B cell (primary cell): ENCODE measurements at regions not wholly inside any gene's neighbourhood (a gene's known extent, or its start where the extent isn't known, plus 50 kb on each side); places are given as distances from the start of the nearest gene placed in this dataset.

Source experiments
- ATAC-seq: fragments of 200-7000 bp; cut with Tn5 transposase; one replicate; pipeline ENCODE4 v1.10.0; 2021; ENCODE audit warnings: low read depth, mild to moderate bottlenecking, moderate number of reproducible peaks, moderate library complexity
- CTCF ChIA-PET: fragments of 350-600 bp; sonication (Branson Sonifier 250); formaldehyde crosslinking; loops from one replicate; lab custom pipeline; 2021; ENCODE audit warnings: antibody characterized with exemption, inconsistent platforms; lab: Charles Lee
- POLR2A ChIA-PET: fragments of 350-600 bp; sonication (Branson Sonifier 250); formaldehyde crosslinking; loops from one replicate; lab custom pipeline; 2021; ENCODE audit warnings: antibody characterized with exemption; lab: Charles Lee
- DNase-seq: peaks from one replicate; pipeline ENCODE4 v3.0.0; 2013
- H2AFZ ChIP-seq: 2 replicates; pipeline ENCODE4 v1.6.1; 2012; ENCODE audit warnings: mild to moderate bottlenecking, low read depth, low read length; ENCODE audit not compliant: insufficient read depth, poor library complexity, severe bottlenecking
- H3K27ac ChIP-seq, 2 donors: 1 replicate in 1 of 2; 2 replicates in 1 of 2; pipeline ENCODE4 v1.5.1; 2012 to 2013; ENCODE audit warnings: low read length in 2 of 2, mild to moderate bottlenecking in 2 of 2, moderate library complexity in 1 of 2
- H3K27me3 ChIP-seq, 4 experiments: fragments of 200-600 bp in 1 of 4; sonication (generic) in 1 of 4; replicated peaks in 1 of 4; 1 replicate in 2 of 4; 2 replicates in 2 of 4; pipeline versions ENCODE4 v1.6.1 to v1.7.0; 2013 to 2016; ENCODE audit warnings: low read length in 3 of 4, mild to moderate bottlenecking in 2 of 4, mixed read lengths in 1 of 4, moderate library complexity in 1 of 4; ENCODE audit not compliant: insufficient read depth in 4 of 4, control insufficient read depth in 3 of 4; ENCODE audit errors: control extremely low read depth in 1 of 4
- H3K36me3 ChIP-seq, 2 experiments: replicated peaks in 1 of 2; 1 replicate in 1 of 2; 2 replicates in 1 of 2; pipeline versions ENCODE4 v1.6.1 to v1.7.1; 2013; ENCODE audit warnings: low read length in 1 of 2; ENCODE audit not compliant: insufficient read depth in 2 of 2, control insufficient read depth in 1 of 2; ENCODE audit errors: control extremely low read depth in 1 of 2, extremely low read depth in 1 of 2
- H3K4me1 ChIP-seq, 2 donors: fragments of 200-600 bp in 1 of 2; sonication (generic) in 1 of 2; 1 replicate in 1 of 2; 2 replicates in 1 of 2; pipeline versions ENCODE4 v1.5.1 to v1.6.1; 2013 to 2017; ENCODE audit warnings: low read length in 2 of 2; ENCODE audit not compliant: control insufficient read depth in 2 of 2, insufficient read depth in 2 of 2
- H3K4me2 ChIP-seq: replicated peaks from 2 replicates; pipeline ENCODE3; 2012; ENCODE audit warnings: mild to moderate bottlenecking, low read depth, low read length; ENCODE audit not compliant: poor library complexity, severe bottlenecking
- H3K4me3 ChIP-seq, 5 experiments: fragments of 200-600 bp in 1 of 5; sonication (generic) in 1 of 5; 1 replicate in 3 of 5; 2 replicates in 2 of 5; pipeline versions ENCODE4 v1.5.1 to v1.7.0; 2011 to 2016; ENCODE audit warnings: low read length in 4 of 5, mild to moderate bottlenecking in 4 of 5, low read depth in 2 of 5, control low read depth in 1 of 5, moderate library complexity in 1 of 5; ENCODE audit not compliant: insufficient read depth in 1 of 5; ENCODE audit errors: control extremely low read depth in 1 of 5, extremely low read depth in 1 of 5
- H3K79me2 ChIP-seq: fragments of 200-600 bp; sonication (generic); one replicate; pipeline ENCODE4 v1.6.0; 2016; ENCODE audit warnings: low read length; ENCODE audit not compliant: control insufficient read depth, insufficient read depth
- H3K9ac ChIP-seq: fragments of 200-600 bp; sonication (generic); 2 replicates; pipeline ENCODE4 v1.6.1; 2017; ENCODE audit warnings: mild to moderate bottlenecking, low read length, moderate library complexity
- H3K9me3 ChIP-seq, 3 donors: one replicate each; pipeline versions ENCODE4 v1.6.1 to v1.7.1; 2013; ENCODE audit warnings: low read length in 2 of 3; ENCODE audit not compliant: control insufficient read depth in 2 of 3, insufficient read depth in 1 of 3; ENCODE audit errors: control extremely low read depth in 1 of 3
- H4K20me1 ChIP-seq: 2 replicates; pipeline ENCODE4 v1.6.0; 2012; ENCODE audit warnings: mild to moderate bottlenecking, low read length; ENCODE audit not compliant: insufficient read depth, control insufficient read depth, poor library complexity, severe bottlenecking
- H3K27ac Mint-ChIP-seq: one replicate; pipeline ENCODE4 v1.8.0; 2021; ENCODE audit warnings: mixed read lengths
- H3K27me3 Mint-ChIP-seq: one replicate; pipeline ENCODE4 v1.8.0; 2021; ENCODE audit warnings: mixed read lengths
- H3K4me1 Mint-ChIP-seq: one replicate; pipeline ENCODE4 v1.8.0; 2021; ENCODE audit warnings: mixed read lengths
- H3K4me3 Mint-ChIP-seq: one replicate; pipeline ENCODE4 v1.8.0; 2021; ENCODE audit warnings: mixed read lengths
- H3K9me3 Mint-ChIP-seq: one replicate; pipeline ENCODE4 v1.8.0; 2022; ENCODE audit warnings: mixed read lengths; ENCODE audit not compliant: insufficient read depth
- EZH2 ChIP-seq: IDR thresholded peaks from 2 replicates; pipeline ENCODE4 v1.6.1; 2012; ENCODE audit warnings: borderline replicate concordance, low read depth, mild to moderate bottlenecking, moderate library complexity, low read length; ENCODE audit not compliant: insufficient read depth, poor library complexity, severe bottlenecking
- WGBS: methylation state at CpG from one replicate; pipeline ENCODE4 v1.1.5; 2013; ENCODE audit warnings: missing lambda C conversion rate; ENCODE audit not compliant: insufficient coverage; 5-methylcytosine and 5-hydroxymethylcytosine counted together
- intact Hi-C: fragments of 100-400 bp; cut with micrococcal nuclease; formaldehyde crosslinking; loops from one replicate; pipeline ENCODE4 v1.10.0; 2022
- TF ChIP-seq, protein P1 (sequence below): fragments of 200-600 bp; IDR thresholded peaks from one replicate; pipeline ENCODE4 v1.8.0; 2022; ENCODE audit warnings: antibody characterized with exemption, mild to moderate bottlenecking

DNA sequence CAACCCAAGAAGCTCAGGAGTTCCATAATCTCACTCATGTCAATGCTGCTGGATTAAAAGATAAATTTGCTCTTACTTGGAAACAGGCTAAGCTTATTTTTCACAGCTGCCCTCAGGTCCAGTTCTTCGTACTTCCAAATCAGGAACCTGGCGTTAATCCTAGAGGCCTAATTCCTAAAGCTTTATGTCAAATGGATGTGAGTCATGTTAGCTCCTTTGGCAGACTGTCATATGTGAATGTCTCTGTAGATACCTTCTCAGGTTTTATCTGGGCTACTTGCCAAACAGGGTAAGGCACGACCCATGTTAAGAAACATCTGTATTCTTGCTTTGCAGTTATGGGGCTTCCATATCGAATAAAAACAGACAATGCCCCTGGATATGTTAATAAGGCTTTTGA lies 504.6 kb downstream of the ALG10 start:
- ATAC-seq: no peak
- Histone ChIP-seq H3K27ac (no peak overlapping the region), H4K20me1 (no peaks in the 10 kb centered on the region), H3K9me3 (peaks cover 0 to 5% (median 3%) of the 10 kb centered on the region in 3 donors), H3K79me2 (no peaks in the 10 kb centered on the region), H3K9ac (no peak overlapping the region), H3K27me3 (no peaks in the 10 kb centered on the region), H2AFZ (no peak overlapping the region), H3K4me3 (no peak overlapping the region), H3K36me3 (no peaks in the 10 kb centered on the region), H3K4me1 (no peaks in the 10 kb centered on the region), H3K4me2 (no peak overlapping the region)
- POLR2A ChIA-PET: no interaction called here
- Mint-ChIP-seq H3K4me3 (no peak overlapping the region), H3K27ac (no peak overlapping the region), H3K9me3 (peaks cover 17% of the 10 kb centered on the region), H3K4me1 (no peaks in the 10 kb centered on the region), H3K27me3 (no peaks in the 10 kb centered on the region)
- no CpG with 5 or more reads among the region's 4 CpGs for WGBS
- TF ChIP-seq, protein P1, sequence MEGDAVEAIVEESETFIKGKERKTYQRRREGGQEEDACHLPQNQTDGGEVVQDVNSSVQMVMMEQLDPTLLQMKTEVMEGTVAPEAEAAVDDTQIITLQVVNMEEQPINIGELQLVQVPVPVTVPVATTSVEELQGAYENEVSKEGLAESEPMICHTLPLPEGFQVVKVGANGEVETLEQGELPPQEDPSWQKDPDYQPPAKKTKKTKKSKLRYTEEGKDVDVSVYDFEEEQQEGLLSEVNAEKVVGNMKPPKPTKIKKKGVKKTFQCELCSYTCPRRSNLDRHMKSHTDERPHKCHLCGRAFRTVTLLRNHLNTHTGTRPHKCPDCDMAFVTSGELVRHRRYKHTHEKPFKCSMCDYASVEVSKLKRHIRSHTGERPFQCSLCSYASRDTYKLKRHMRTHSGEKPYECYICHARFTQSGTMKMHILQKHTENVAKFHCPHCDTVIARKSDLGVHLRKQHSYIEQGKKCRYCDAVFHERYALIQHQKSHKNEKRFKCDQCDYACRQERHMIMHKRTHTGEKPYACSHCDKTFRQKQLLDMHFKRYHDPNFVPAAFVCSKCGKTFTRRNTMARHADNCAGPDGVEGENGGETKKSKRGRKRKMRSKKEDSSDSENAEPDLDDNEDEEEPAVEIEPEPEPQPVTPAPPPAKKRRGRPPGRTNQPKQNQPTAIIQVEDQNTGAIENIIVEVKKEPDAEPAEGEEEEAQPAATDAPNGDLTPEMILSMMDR: no peak
- no peak for TF ChIP-seq EZH2
- intact Hi-C loops: no loop called here
- CTCF ChIA-PET: no interaction called here
- no peak for DNase-seq

DNA sequence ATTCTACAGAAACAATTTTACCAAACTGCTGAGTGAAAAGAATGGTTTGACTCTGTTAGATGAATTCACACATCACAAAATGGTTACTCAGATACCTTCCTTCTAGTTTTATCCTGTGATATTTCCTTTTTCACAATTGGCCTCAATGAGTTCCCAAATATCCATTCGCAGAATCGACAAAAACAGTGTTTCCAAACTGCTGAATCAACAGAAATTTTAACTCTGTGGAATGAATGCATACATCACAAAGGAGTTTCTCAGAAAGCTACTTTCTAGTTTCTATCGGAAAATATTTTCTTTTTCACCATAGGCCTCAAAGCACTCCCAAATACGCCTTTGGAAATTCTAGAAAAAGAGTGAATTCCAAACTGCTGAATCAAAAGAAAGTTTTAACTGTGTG lies 525.0 kb downstream of the ALG10 start:
- Mint-ChIP-seq H3K27me3 (no peaks in the 10 kb centered on the region), H3K27ac (no peak overlapping the region), H3K4me1 (no peaks in the 10 kb centered on the region), H3K9me3 (peaks cover 7% of the 10 kb centered on the region), H3K4me3 (no peak overlapping the region)
- no peak overlapping the region for H3K9ac ChIP-seq
- DNase-seq (no peak), ATAC-seq (no peak)
- no peaks in the 10 kb centered on the region for H3K27me3 ChIP-seq
- H3K4me2 ChIP-seq: no peak overlapping the region
- peaks cover 0 to 45% (median 14%) of the 10 kb centered on the region in 3 donors for H3K9me3 ChIP-seq
- no peaks in the 10 kb centered on the region for H4K20me1 ChIP-seq
- no peak overlapping the region for H3K4me3 ChIP-seq
- ChIA-PET CTCF (no interaction called here), POLR2A (no interaction called here)
- no peaks in the 10 kb centered on the region for H3K36me3 ChIP-seq
- H2AFZ ChIP-seq: no peak overlapping the region
- TF ChIP-seq EZH2: no peak
- TF ChIP-seq, protein P1: no peak
- no peaks in the 10 kb centered on the region for H3K79me2 ChIP-seq
- H3K4me1 ChIP-seq: no peaks in the 10 kb centered on the region
- intact Hi-C loops: no loop called here
- WGBS: 100% methylated on average over 2 of the region's 4 CpGs
- H3K27ac ChIP-seq: no peak overlapping the region
